ENCODE measurements at regions not wholly inside any gene's neighbourhood (a gene's known extent, or its start where the extent isn't known, plus 50 kb on each side); places are given as distances from the start of the nearest gene placed in this dataset.

DNA sequence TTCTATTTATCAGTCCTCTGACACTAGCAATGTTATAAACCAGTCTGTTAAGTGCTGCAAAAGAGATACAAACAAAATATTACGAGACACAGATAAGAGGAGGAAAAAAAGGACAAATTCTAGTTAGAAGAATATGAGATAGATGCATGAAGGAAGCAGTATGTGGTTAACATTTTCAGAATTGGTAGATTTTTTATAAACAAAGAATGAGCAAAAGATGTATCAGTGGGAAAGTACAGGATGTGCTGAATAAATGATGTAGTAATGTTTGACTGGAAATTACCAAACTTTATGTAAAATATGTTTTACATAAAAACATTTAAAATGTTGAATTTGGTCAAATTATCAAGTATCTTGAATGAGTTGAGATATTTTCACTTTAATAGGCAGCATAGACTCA is 574.2 kb downstream of the NUF2 start:
- ChIA-PET POLR2A (no interaction called here), CTCF (no interaction called here), RAD21 (ENCODE audit: low non-redundant PET in 1 of 2, low total read pairs in 2 of 2, uncharacterized antibody in 2 of 2, unreplicated experiment in 2 of 2) (no interaction called here)
- H3K9me3 ChIP-seq (ENCODE audit: control insufficient read depth in 1 of 2, insufficient read depth in 1 of 2, low read depth in 1 of 2, low read length in 2 of 2), result no peaks in the 10 kb centered on the region
- no peaks in the 10 kb centered on the region for H3K9me2 ChIP-seq (ENCODE audit: insufficient read depth)
- no peaks in the 10 kb centered on the region for H3K36me3 ChIP-seq (ENCODE audit: control insufficient read depth in 1 of 2, insufficient read depth in 2 of 2, low read length in 2 of 2)
- H3K9ac ChIP-seq (ENCODE audit: low read length), result no peak overlapping the region
- no peaks in the 10 kb centered on the region for H3K79me2 ChIP-seq (ENCODE audit: insufficient read depth, low read length)
- no peaks in the 10 kb centered on the region for H3K4me1 ChIP-seq (ENCODE audit: control insufficient read depth in 1 of 2, insufficient read depth in 2 of 2, low read length in 2 of 2)
- intact Hi-C loops (cut with micrococcal nuclease), result no loop called here
- H3K27me3 ChIP-seq (ENCODE audit: insufficient read depth, low read length), result no peaks in the 10 kb centered on the region
- no peak overlapping the region for H3K4me2 ChIP-seq (ENCODE audit: low read length)
- H2AFZ ChIP-seq (ENCODE audit: low read depth, low read length, poor library complexity, severe bottlenecking), result no peak overlapping the region
- DNase-seq (ENCODE audit: low read depth, low spot score) (no peak), ATAC-seq (no peak)
- no peaks in the 10 kb centered on the region for H4K20me1 ChIP-seq (ENCODE audit: insufficient read depth)
- no peak overlapping the region for H3K27ac ChIP-seq (ENCODE audit: low read depth, low read length)
- no peak overlapping the region for H3K4me3 ChIP-seq (replicated peaks in 1 of 2; ENCODE audit: low read depth in 1 of 2, low read length in 2 of 2)
- BruUV-seq (replicated peaks), result no TSS peak
- no peak for TF ChIP-seq EZH2phosphoT487 (IDR thresholded peaks at IDR 0.05; ENCODE audit: borderline replicate concordance)
- no peak for TF ChIP-seq ZFX (IDR thresholded peaks at IDR 0.05)
- TF ChIP-seq, protein P1, sequence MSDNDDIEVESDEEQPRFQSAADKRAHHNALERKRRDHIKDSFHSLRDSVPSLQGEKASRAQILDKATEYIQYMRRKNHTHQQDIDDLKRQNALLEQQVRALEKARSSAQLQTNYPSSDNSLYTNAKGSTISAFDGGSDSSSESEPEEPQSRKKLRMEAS (IDR thresholded peaks at IDR 0.05), result no peak
- no peak for TF ChIP-seq SIN3A (IDR thresholded peaks at IDR 0.05; ENCODE audit: low read depth)
- TF ChIP-seq ZNF274 (IDR thresholded peaks at IDR 0.05; ENCODE audit: low read depth, low read length), result no peak
- TF ChIP-seq POLR2AphosphoS5 (IDR thresholded peaks at IDR 0.05; ENCODE audit: low read depth, low read length), result no peak
- no peak for TF ChIP-seq RAD21 (IDR thresholded peaks at IDR 0.05; ENCODE audit: low read depth)
- no peak for TF ChIP-seq SRF (IDR thresholded peaks at IDR 0.05; ENCODE audit: low read depth)
- TF ChIP-seq, protein P2, sequence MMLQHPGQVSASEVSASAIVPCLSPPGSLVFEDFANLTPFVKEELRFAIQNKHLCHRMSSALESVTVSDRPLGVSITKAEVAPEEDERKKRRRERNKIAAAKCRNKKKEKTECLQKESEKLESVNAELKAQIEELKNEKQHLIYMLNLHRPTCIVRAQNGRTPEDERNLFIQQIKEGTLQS (IDR thresholded peaks at IDR 0.05), result no peak
- TF ChIP-seq SP1 (IDR thresholded peaks at IDR 0.05; ENCODE audit: low read depth), result no peak
- no peak for TF ChIP-seq ELF1 (IDR thresholded peaks at IDR 0.05; ENCODE audit: borderline replicate concordance, low read depth)

DNA sequence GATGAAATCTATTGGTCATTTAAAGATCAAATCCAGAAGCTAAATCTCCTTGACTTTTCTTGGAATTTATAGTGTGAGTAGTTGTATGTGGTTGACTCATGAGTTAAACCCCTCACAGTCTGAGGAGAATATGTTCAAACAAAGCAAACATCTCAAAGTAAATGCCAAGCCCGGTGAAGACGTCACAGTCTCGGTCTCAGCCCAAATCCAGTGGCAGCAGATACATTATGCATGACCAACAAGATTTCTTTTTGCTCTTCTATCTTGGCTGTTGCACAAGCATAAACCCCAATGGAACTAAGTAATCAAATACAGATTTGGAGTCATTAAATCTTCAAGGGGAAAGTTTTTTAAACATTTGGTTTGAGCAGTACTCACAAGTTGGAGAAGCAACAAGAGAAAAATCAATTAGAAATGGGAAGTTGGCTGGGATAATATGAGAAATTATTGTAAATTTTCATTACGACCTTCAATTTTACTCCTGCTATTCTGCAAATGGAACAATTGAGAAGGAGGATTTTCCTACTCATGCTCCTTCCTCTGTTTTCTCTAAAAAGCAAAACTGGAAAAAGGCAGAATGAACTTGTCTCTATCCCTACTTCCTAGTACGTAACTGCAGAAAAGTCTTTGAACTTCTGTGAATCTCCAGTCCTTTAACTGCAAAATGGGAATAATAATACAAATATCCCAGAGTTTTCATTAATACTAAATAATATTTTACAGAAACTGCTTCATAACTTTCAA is 575.8 kb downstream of the NUF2 start:
- no peaks in the 10 kb centered on the region for H3K36me3 ChIP-seq (ENCODE audit: control insufficient read depth in 1 of 2, insufficient read depth in 2 of 2, low read length in 2 of 2)
- ATAC-seq, result no peak
- ChIA-PET CTCF (no interaction called here), RAD21 (ENCODE audit: low non-redundant PET in 1 of 2, low total read pairs in 2 of 2, uncharacterized antibody in 2 of 2, unreplicated experiment in 2 of 2) (no interaction called here), POLR2A (no interaction called here)
- intact Hi-C loops (cut with micrococcal nuclease), result no loop called here
- no peak overlapping the region for H3K4me3 ChIP-seq (replicated peaks in 1 of 2; ENCODE audit: low read depth in 1 of 2, low read length in 2 of 2)
- no peaks in the 10 kb centered on the region for H3K9me2 ChIP-seq (ENCODE audit: insufficient read depth)
- H2AFZ ChIP-seq (ENCODE audit: low read depth, low read length, poor library complexity, severe bottlenecking), result no peak overlapping the region
- no peaks in the 10 kb centered on the region for H3K9me3 ChIP-seq (ENCODE audit: control insufficient read depth in 1 of 2, insufficient read depth in 1 of 2, low read depth in 1 of 2, low read length in 2 of 2)
- no peak overlapping the region for H3K9ac ChIP-seq (ENCODE audit: low read length)
- no peaks in the 10 kb centered on the region for H3K27me3 ChIP-seq (ENCODE audit: insufficient read depth, low read length)
- no peaks in the 10 kb centered on the region for H3K4me1 ChIP-seq (ENCODE audit: control insufficient read depth in 1 of 2, insufficient read depth in 2 of 2, low read length in 2 of 2)
- DNase-seq (ENCODE audit: low read depth, low spot score), result no peak
- no TSS peak for BruUV-seq (replicated peaks)
- H3K27ac ChIP-seq (ENCODE audit: low read depth, low read length), result no peak overlapping the region
- no peak for TF ChIP-seq CBX3 (IDR thresholded peaks at IDR 0.05; ENCODE audit: low read depth)
- TF ChIP-seq ZFX (IDR thresholded peaks at IDR 0.05), result no peak
- H3K4me2 ChIP-seq (ENCODE audit: low read length), result no peak overlapping the region
- H4K20me1 ChIP-seq (ENCODE audit: insufficient read depth), result no peaks in the 10 kb centered on the region
- no peaks in the 10 kb centered on the region for H3K79me2 ChIP-seq (ENCODE audit: insufficient read depth, low read length)

All from HCT116 (cell line).